HG03354 (cell line): ENCODE measurements at regions not wholly inside any gene's neighbourhood (a gene's known extent, or its start where the extent isn't known, plus 50 kb on each side); places are given as distances from the start of the nearest gene placed in this dataset.
"Not testable (repeated sequence)": the region's sequence is repeated elsewhere in the genome, so short reads cannot be mapped to it uniquely, and the experiment has no call there.

Experiments
- ATAC-seq: cut with Tn5 transposase; IDR thresholded peaks from one replicate; pipeline ENCODE4 v1.9.1; 2021; ENCODE audit warnings: mild to moderate bottlenecking; ENCODE audit not compliant: unreplicated experiment, poor library complexity, severe bottlenecking

- not testable (repeated sequence) for ATAC-seq
Observed at GRCh38 chr5:123933812-123934211, 421.8 kb downstream of the CSNK1G3 start.

GRCh38 chr5:123929055-123929474, 417.1 kb downstream of the CSNK1G3 start:
- ATAC-seq = no peak

- ATAC-seq = no peak
Observed at GRCh38 chr5:123928401-123928800, 416.4 kb downstream of the CSNK1G3 start.

GRCh38 chr5:123921193-123921592, 409.2 kb downstream of the CSNK1G3 start:
- ATAC-seq = no peak

GRCh38 chr5:123916345-123917121, 404.6 kb downstream of the CSNK1G3 start:
- no peak for ATAC-seq

- no peak for ATAC-seq
Observed at GRCh38 chr5:123914333-123914732, 402.4 kb downstream of the CSNK1G3 start.

GRCh38 chr5:123907349-123907748, 395.4 kb downstream of the CSNK1G3 start:
- ATAC-seq = no peak

GRCh38 chr5:123906698-123907295, 394.8 kb downstream of the CSNK1G3 start:
- no peak for ATAC-seq

GRCh38 chr5:123885081-123885480, 373.1 kb downstream of the CSNK1G3 start:
- ATAC-seq = no peak

- no peak for ATAC-seq
Observed at GRCh38 chr5:123882965-123883345, 371.0 kb downstream of the CSNK1G3 start.

- no peak for ATAC-seq
Observed at GRCh38 chr5:123882319-123882964, 370.5 kb downstream of the CSNK1G3 start.

GRCh38 chr5:123881759-123882244, 369.8 kb downstream of the CSNK1G3 start:
- ATAC-seq = no peak

GRCh38 chr5:123880875-123881274, 368.9 kb downstream of the CSNK1G3 start:
- ATAC-seq = no peak

- ATAC-seq = no peak
Observed at GRCh38 chr5:123879071-123879470, 367.1 kb downstream of the CSNK1G3 start.

GRCh38 chr5:123876276-123876790, 364.4 kb downstream of the CSNK1G3 start:
- ATAC-seq = no peak

GRCh38 chr5:123875561-123876275, 363.7 kb downstream of the CSNK1G3 start:
- ATAC-seq = no peak

- ATAC-seq = no peak
Observed at GRCh38 chr5:123874600-123875201, 362.7 kb downstream of the CSNK1G3 start.

GRCh38 chr5:123873846-123874245, 361.9 kb downstream of the CSNK1G3 start:
- no peak for ATAC-seq

- no peak for ATAC-seq
Observed at GRCh38 chr5:123871373-123871772, 359.4 kb downstream of the CSNK1G3 start.

GRCh38 chr5:123868881-123869280, 356.9 kb downstream of the CSNK1G3 start:
- ATAC-seq = no peak
